ENCODE measurements at regions not wholly inside any gene's neighbourhood (a gene's known extent, or its start where the extent isn't known, plus 50 kb on each side); places are given as distances from the start of the nearest gene placed in this dataset.

DNA sequence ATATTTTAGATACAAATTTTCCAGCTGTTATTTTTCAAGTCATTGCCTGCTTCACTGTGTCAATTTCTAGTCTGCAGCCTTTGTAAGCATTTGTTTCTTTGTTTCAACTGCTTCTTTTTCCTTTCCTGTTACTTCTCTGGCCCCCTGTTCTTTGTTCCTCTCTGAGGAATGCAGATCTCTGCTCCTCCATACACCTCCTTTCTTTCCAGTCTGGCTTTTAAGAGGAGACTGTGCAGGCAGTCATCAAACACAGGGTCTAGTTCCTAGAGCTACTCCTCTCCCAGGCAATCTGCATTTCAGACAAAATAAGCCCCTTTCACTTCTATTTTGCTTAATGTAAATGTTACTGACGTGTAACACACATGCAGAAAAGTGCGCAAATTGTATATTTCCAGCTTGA lies 502.9 kb downstream of the PDCD6IP start:
- Histone ChIP-seq H3K4me1 (ENCODE audit: low read depth) (peaks cover 58% of the 10 kb centered on the region), H3K36me3 (no peaks in the 10 kb centered on the region), H3K27ac (no peak overlapping the region), H3K27me3 (no peaks in the 10 kb centered on the region), H3K9me3 (ENCODE audit: low read depth) (no peaks in the 10 kb centered on the region), H3K4me3 (no peak overlapping the region)
- TF ChIP-seq, protein P1, sequence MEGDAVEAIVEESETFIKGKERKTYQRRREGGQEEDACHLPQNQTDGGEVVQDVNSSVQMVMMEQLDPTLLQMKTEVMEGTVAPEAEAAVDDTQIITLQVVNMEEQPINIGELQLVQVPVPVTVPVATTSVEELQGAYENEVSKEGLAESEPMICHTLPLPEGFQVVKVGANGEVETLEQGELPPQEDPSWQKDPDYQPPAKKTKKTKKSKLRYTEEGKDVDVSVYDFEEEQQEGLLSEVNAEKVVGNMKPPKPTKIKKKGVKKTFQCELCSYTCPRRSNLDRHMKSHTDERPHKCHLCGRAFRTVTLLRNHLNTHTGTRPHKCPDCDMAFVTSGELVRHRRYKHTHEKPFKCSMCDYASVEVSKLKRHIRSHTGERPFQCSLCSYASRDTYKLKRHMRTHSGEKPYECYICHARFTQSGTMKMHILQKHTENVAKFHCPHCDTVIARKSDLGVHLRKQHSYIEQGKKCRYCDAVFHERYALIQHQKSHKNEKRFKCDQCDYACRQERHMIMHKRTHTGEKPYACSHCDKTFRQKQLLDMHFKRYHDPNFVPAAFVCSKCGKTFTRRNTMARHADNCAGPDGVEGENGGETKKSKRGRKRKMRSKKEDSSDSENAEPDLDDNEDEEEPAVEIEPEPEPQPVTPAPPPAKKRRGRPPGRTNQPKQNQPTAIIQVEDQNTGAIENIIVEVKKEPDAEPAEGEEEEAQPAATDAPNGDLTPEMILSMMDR (IDR thresholded peaks at IDR 0.05; ENCODE audit: low read depth, low read length), result no peak
- DNase-seq (ENCODE audit: low read depth in 1 of 2, low spot score in 1 of 2), result no peak

DNA sequence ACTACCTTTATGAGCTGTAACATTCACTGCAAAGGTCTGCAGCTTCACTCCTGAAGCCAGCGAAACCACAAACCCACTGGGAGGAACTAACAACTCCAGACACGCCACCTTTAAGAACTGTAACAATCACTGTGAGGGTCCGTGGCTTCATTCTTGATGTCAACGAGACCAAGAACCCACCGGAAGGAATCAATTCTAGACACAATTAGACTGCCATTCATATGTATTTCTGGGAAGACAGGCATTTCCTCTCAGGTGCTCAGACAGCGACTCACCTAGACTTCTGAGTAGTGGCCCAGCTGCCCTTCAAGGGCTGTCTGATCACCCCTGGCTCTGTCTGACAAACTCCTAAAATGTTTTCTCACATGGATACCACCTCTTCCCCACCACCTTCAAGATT lies 506.8 kb downstream of the PDCD6IP start:
- Histone ChIP-seq H3K4me1 (ENCODE audit: low read depth) (peaks cover 30% of the 10 kb centered on the region), H3K27ac (no peak overlapping the region), H3K27me3 (no peaks in the 10 kb centered on the region), H3K9me3 (ENCODE audit: low read depth) (no peaks in the 10 kb centered on the region), H3K36me3 (no peaks in the 10 kb centered on the region), H3K4me3 (no peak overlapping the region)
- TF ChIP-seq, protein P1 (IDR thresholded peaks at IDR 0.05; ENCODE audit: low read depth, low read length), result no peak
- DNase-seq (ENCODE audit: low read depth in 1 of 2, low spot score in 1 of 2), result no peak

DNA sequence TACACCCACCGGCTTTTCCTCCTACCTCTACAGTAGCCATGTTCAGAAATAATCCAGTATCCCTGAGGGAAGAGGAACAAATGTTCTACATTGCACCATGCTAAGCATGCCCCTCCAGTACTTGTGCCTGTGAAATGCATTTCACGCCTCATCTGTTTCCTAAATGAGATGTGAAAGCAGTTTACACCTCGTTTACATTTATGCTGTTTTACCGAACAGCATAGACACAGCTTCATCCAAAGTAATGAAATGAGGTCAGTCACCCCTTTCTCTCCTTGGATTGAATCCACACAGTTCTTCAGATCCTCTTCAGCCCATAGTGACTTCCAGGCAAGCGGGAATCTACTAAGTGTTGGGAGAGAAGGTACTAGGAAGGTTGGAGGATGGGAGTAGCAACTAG lies 514.3 kb downstream of the PDCD6IP start:
- DNase-seq (ENCODE audit: low read depth in 1 of 2, low spot score in 1 of 2), result no peak
- no peaks in the 10 kb centered on the region for H3K27me3 ChIP-seq
- H3K4me3 ChIP-seq, result no peak overlapping the region
- no peaks in the 10 kb centered on the region for H3K9me3 ChIP-seq (ENCODE audit: low read depth)
- H3K27ac ChIP-seq, result no peak overlapping the region
- no peaks in the 10 kb centered on the region for H3K36me3 ChIP-seq
- TF ChIP-seq, protein P1 (IDR thresholded peaks at IDR 0.05; ENCODE audit: low read depth, low read length), result no peak
- no peaks in the 10 kb centered on the region for H3K4me1 ChIP-seq (ENCODE audit: low read depth)

DNA sequence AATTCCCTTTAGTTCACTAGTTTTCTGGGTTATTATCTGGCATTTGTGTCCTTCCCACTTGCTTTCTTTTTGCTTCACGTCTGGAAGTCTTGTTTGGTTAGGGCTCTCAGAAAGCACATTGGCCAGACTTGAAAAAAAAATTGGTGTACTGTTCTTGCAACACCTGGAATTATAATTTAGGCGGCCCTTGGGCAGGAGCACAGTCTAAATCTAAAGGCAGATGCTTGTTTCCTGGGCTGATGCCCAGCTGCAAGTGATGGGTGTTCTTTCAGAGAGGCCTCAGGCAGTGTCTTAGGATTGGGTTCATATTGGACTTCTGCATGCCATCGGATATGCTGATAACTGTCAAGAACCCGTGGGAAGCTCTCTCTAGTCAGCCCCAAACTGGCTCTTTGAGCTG lies 521.5 kb downstream of the PDCD6IP start:
- Histone ChIP-seq H3K4me1 (ENCODE audit: low read depth) (no peaks in the 10 kb centered on the region), H3K27ac (no peak overlapping the region), H3K36me3 (no peaks in the 10 kb centered on the region), H3K27me3 (no peaks in the 10 kb centered on the region), H3K4me3 (no peak overlapping the region), H3K9me3 (ENCODE audit: low read depth) (no peaks in the 10 kb centered on the region)
- DNase-seq (ENCODE audit: low read depth in 1 of 2, low spot score in 1 of 2), result no peak
- TF ChIP-seq, protein P1 (IDR thresholded peaks at IDR 0.05; ENCODE audit: low read depth, low read length), result no peak

DNA sequence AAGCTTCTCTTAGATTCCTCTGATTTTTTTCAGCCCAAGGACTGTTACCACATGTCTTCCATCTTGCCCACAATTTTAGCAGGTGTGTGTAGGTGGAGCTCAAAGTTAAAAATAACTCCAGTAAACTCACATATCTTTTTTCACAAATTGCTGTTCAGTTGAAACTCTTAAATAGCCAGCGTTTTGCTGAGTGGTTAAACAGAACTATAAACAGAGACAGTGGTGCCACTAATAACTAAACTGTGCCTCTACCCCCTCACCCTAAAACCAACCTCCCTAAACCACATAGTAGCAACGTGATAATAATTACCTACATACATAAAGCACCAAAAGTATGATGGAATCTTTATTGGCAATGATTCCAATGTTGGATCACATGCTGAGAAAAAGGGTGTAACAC lies 525.1 kb downstream of the PDCD6IP start:
- H3K36me3 ChIP-seq, result no peaks in the 10 kb centered on the region
- H3K27ac ChIP-seq, result no peak overlapping the region
- H3K4me1 ChIP-seq (ENCODE audit: low read depth), result no peaks in the 10 kb centered on the region
- TF ChIP-seq, protein P1 (IDR thresholded peaks at IDR 0.05; ENCODE audit: low read depth, low read length), result no peak
- H3K4me3 ChIP-seq, result no peak overlapping the region
- no peaks in the 10 kb centered on the region for H3K27me3 ChIP-seq
- DNase-seq (ENCODE audit: low read depth in 1 of 2, low spot score in 1 of 2), result no peak
- H3K9me3 ChIP-seq (ENCODE audit: low read depth), result no peaks in the 10 kb centered on the region

DNA sequence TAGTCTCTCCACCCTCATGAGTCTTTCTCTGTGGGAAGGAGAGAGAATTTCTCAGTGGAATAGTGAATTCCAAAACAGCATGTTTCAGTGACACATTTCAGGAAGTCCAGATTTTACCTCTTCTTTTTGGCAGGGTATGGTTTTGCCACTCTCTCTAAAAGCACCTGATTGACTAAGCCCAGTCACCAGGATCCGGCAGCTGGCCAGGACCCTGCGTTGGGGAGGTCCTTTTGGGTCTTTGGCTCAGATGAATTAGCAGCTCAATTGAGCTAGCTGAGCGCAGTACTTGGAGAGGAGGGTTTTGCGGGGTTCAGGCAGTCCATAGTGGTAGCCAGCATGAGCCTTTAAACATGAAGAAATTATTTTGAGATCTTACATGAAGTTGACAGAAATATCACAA lies 548.2 kb downstream of the PDCD6IP start:
- H3K9me3 ChIP-seq (ENCODE audit: low read depth), result no peaks in the 10 kb centered on the region
- no peaks in the 10 kb centered on the region for H3K27me3 ChIP-seq
- no peaks in the 10 kb centered on the region for H3K36me3 ChIP-seq
- TF ChIP-seq, protein P1 (IDR thresholded peaks at IDR 0.05; ENCODE audit: low read depth, low read length), result no peak
- no peak overlapping the region for H3K4me3 ChIP-seq
- DNase-seq (ENCODE audit: low read depth in 1 of 2, low spot score in 1 of 2), result no peak
- peaks cover 2% of the 10 kb centered on the region for H3K4me1 ChIP-seq (ENCODE audit: low read depth)
- H3K27ac ChIP-seq, result no peak overlapping the region

Data from cardiac muscle cell (in vitro differentiated cells and primary cell).